HG03095 (cell line): ENCODE measurements at regions not wholly inside any gene's neighbourhood (a gene's known extent, or its start where the extent isn't known, plus 50 kb on each side); places are given as distances from the start of the nearest gene placed in this dataset.
"Not testable (repeated sequence)": the region's sequence is repeated elsewhere in the genome, so short reads cannot be mapped to it uniquely, and the experiment has no call there.

Experiments used
- ATAC-seq: cut with Tn5 transposase; IDR thresholded peaks from one replicate; pipeline ENCODE4 v1.9.1; 2021; ENCODE audit warnings: moderate library complexity; ENCODE audit not compliant: unreplicated experiment

- no peak for ATAC-seq
Observed at GRCh38 chr5:10130881-10131280, 118.8 kb downstream of the ATPSCKMT start.

DNA sequence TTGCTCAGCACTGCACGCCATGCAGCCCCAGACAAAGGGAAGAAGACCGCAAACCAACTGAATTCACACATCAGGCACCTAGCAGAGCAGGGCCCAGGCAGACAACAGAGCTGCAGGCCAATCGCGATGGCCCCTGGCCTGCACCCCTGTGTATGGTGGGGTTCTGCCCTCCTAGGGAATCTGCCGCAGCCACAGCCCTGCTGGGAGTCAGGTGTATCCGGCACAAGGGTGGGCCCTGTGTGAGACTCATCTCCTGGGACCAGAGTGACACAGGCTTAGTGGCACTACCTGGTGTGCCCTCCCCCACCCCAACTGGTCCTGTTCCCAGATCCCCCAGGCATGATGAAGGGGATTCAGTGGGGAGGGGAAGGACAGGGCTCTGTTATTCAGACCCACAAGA lies 122.8 kb downstream of the ATPSCKMT start:
- ATAC-seq, result no peak

- ATAC-seq, result no peak
Observed at GRCh38 chr5:10125116-10125515, 124.6 kb downstream of the ATPSCKMT start.

GRCh38 chr5:10124287-10124686 lies 125.4 kb downstream of the ATPSCKMT start:
- no peak for ATAC-seq

- no peak for ATAC-seq
Observed at GRCh38 chr5:10123254-10123989, 126.3 kb downstream of the ATPSCKMT start.

DNA sequence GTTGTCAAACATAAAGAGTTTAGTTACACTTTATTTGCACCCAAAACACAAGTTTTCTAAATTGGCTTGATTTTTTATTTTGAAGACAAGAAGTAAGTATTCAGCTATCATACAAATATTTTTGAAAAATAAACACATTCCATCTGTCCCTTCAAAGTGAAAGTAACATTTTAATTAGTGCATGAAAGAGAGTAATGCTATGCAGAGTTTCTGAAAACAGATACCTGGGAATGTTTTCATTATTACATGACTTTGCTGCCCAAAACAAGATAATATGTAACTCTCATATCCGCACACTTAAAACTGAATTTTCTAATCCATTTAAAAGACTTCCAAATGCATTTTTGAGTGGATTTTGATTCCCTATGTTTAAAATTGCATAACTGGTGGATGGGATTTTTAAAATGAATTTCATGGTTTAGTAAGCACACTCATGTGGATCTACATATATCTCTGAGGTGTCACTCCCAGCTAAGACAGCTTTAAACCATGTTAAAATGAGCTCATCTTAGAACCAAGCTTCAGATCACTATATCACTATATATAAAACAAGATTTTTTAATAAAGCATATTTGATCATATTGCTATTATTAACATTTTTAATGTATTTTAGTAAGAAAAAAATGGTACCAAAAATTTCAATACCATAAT lies 127.5 kb downstream of the ATPSCKMT start:
- no peak for ATAC-seq

DNA sequence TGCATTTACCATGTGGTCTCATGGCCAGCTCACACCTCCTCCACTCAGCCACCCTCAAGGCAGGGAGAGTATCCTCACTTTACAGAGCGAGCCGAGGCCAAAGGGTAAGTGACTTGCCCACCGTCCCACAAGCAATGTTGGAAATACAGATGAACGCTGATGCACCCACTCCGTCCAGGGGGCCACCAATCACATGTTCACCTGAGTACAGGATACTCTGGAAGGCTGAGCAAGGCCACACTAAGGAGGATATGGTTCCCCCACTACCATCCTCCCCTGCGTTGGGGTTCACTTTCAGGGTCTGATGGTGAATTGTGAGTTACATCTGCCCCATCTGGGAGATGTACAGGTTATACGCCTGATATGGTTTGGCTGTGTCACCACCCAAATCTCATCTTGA lies 128.8 kb downstream of the ATPSCKMT start:
- no peak for ATAC-seq

DNA sequence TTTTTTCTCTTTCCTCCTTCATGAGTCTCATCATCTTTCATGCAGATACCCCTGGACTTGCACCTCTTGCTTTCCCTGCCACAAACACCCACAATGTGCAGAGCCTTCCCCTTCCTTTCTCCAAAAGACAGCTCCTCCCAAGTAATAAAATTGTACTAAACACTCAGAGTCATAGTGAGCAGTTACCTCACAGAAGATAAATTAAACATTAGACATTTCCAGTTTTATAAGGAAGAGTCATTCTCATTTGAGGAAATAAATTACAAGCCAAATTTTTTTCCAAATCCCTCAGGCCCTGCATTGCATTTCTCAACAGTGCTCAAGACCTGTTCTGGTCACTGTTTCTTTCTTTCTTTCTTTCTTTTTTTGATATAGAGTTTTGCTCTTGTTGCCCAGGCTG lies 131.5 kb downstream of the ATPSCKMT start:
- ATAC-seq, result no peak

GRCh38 chr5:10116594-10116993 lies 133.1 kb downstream of the ATPSCKMT start:
- no peak for ATAC-seq

- no peak for ATAC-seq
Observed at GRCh38 chr5:10115669-10116068, 134.0 kb downstream of the ATPSCKMT start.

DNA sequence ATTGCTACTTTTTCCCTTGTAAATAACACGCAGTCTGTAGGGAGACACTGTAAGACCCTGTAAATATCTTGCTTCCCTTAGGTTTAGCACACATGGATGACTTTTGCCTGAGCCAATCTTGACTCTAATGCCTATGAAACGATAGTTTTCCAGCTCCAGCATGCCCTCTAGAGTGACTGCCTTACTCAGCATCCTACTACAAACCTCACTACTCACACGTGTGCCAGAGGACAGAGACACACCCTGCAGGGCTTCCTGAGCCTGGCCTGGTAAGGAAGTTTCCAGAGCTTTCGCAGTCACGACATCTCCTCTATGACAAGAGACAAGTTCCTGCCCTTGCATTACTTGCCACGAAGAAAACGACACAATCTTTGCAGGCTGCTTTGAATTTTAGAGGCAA lies 138.1 kb downstream of the ATPSCKMT start:
- ATAC-seq, result no peak

DNA sequence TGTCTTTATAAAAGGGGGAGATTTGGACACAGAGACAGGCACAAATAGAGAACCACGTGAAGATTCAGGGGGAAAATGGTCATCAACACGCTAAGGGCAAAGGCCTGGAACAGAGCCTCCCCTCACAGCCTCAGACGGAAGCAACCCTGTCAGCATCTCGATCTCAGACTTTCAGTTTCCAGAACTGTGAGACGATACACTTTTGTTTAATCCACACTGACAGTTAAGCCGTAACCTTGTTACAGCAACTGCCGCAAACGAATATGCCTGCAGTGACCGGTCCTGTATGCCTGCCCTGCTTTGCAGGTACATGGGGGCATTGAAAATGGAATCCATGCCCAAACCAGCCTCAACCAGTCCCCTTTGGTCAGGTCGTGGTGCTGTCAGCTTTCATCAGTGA lies 139.5 kb downstream of the ATPSCKMT start:
- no peak for ATAC-seq

GRCh38 chr5:10109299-10109698 lies 140.4 kb downstream of the ATPSCKMT start:
- no peak for ATAC-seq

GRCh38 chr5:10106806-10107205 lies 142.9 kb downstream of the ATPSCKMT start:
- ATAC-seq, result no peak

DNA sequence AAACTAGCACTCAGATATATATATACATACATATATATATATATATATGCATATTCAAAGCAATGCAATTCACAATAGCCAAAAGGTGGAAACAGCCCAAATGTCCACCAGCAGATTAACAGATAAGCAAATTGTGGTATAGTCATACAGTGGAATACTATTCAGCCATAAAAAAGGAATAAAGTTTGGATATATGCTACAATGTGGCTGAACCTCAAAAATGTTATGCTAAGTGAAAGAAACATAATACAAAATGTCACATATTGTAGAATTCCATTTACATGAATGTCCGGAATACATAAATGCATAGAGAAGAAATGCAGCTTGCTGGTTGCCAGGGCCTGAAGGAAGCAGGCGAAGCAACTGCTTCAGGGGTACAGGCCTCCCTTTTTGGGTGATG lies 143.4 kb downstream of the ATPSCKMT start:
- no peak for ATAC-seq

- ATAC-seq, result no peak
Observed at GRCh38 chr5:10102706-10103497, 146.8 kb downstream of the ATPSCKMT start.

DNA sequence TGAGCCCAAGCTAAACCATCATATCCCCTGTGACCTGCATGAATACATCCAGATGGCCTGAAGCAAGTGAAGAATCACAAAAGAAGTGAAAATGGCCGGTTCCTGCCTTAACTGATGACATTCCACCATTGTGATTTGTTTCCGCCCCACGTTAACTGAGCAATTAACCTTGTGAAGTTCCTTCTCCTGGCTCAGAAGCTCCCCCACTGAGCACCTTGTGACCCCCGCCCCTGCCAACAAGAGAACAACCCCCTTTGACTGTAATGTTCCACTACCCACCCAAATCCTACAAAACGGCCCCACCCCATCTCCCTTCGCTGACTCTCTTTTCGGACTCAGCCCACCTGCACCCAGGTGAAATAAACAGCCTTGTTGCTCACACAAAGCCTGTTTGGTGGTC lies 147.5 kb downstream of the ATPSCKMT start:
- ATAC-seq, result not testable (repeated sequence)

- no peak for ATAC-seq
Observed at GRCh38 chr5:10099548-10099947, 150.1 kb downstream of the ATPSCKMT start.

DNA sequence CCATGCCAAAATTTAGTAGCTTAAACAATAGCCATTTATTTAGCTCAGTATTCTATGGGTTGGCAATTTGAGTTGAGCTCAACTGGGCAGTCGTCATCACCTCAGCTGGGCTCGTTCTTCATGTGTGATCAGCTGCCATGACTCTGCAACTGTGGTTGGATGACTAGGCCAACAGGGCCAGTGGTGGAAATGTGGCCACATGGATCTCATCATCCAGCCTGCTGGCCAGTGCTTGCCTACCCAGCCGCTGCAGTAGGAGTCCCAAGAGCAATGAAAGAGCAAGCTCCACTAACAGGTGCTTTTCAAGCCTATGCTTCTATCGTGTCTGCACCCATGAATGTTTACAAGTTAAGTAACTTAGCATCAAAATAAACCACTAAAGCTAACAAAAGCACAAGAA lies 158.0 kb downstream of the ATPSCKMT start:
- no peak for ATAC-seq

DNA sequence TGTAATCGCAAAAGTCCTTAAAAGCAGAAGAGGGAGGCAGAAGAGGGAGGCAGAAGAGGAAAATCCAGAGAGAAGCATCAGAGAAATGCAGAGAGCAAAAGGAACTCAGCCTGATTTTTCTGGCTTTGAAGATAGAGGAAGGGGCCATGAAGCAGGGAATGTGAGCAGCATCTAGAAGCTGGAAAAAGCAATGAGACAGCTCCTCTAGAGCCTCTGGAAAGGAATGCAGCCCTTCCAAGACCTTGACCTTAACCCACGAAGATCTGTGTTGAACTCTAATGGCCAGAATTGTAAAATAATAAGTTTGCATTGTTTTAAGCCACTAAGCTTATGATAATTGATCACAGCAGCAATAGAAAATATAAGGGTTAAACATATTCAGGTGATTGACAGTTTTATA lies 159.6 kb downstream of the ATPSCKMT start:
- ATAC-seq, result no peak

GRCh38 chr5:10085185-10085584 lies 164.5 kb downstream of the ATPSCKMT start:
- ATAC-seq, result no peak

DNA sequence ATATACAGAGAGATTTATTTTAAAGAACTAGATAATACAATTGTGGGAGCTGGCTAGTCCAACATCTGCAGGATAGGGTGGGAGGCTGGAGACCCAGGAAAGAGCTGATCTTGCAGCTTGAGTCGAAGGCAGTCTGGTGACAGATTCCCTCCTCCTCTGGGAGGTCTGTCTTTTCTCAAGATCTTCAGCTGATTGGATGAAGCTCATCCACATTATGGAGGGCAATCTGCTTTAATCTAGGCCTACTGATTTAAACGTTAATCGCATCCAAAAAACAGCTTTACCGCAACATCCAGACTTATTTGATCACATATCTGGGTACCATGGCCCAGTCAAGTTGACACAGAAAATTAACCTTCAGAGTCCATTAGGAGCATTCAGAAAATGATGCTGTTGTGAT lies 168.1 kb downstream of the ATPSCKMT start:
- no peak for ATAC-seq
